ENCODE measurements at regions not wholly inside any gene's neighbourhood (a gene's known extent, or its start where the extent isn't known, plus 50 kb on each side); places are given as distances from the start of the nearest gene placed in this dataset.

- Histone ChIP-seq H3K36me3 (replicated peaks; ENCODE audit: insufficient read depth, low read length) (no peaks in the 10 kb centered on the region), H3K27me3 (replicated peaks; ENCODE audit: insufficient read depth, low read length) (no peaks in the 10 kb centered on the region; the same call in 1 of the 2 replicates), H3K9me2 (replicated peaks; ENCODE audit: insufficient read depth, low read length) (no peaks in the 10 kb centered on the region), H3K27ac (ENCODE audit: low read length) (no peak overlapping the region), H3K4me2 (ENCODE audit: low read depth, low read length) (no peak overlapping the region), H3K9ac (ENCODE audit: low read length) (no peak overlapping the region), H3K9me3 (replicated peaks; ENCODE audit: insufficient read depth, low read length) (no peaks in the 10 kb centered on the region), H2AFZ (ENCODE audit: low read length) (no peak overlapping the region), H3K4me3 (ENCODE audit: low read length) (no peak overlapping the region), H3F3A (ENCODE audit: insufficient read depth, low read length) (no peaks in the 10 kb centered on the region; the same call in 1 of the 2 replicates), H4K20me1 (ENCODE audit: insufficient read depth, low read length) (no peaks in the 10 kb centered on the region), H3K4me1 (ENCODE audit: low read length) (peaks cover 6% of the 10 kb centered on the region; the same call in 1 of the 2 replicates), H3K79me2 (ENCODE audit: low read length) (no peaks in the 10 kb centered on the region)
- DNase-seq: peak; percentile 53
- TF ChIP-seq EZH2phosphoT487 (IDR thresholded peaks at IDR 0.05; ENCODE audit: low read length): no peak
- no peak for TF ChIP-seq EZH2 (optimal IDR thresholded peaks at IDR 0.05; ENCODE audit: low read depth, low read length)
- no peak for TF ChIP-seq CTCF (IDR thresholded peaks at IDR 0.05; ENCODE audit: low read length)
Observed at GRCh38 chr12:85531341-85531740, 251.3 kb downstream of the ALX1 start.

- Histone ChIP-seq H3K9me2 (replicated peaks; ENCODE audit: insufficient read depth, low read length) (no peaks in the 10 kb centered on the region), H3K27ac (ENCODE audit: low read length) (no peak overlapping the region), H3K27me3 (replicated peaks; ENCODE audit: insufficient read depth, low read length) (no peaks in the 10 kb centered on the region), H3K9ac (ENCODE audit: low read length) (no peak overlapping the region), H2AFZ (ENCODE audit: low read length) (no peak overlapping the region), H3K79me2 (ENCODE audit: low read length) (no peaks in the 10 kb centered on the region), H3K9me3 (replicated peaks; ENCODE audit: insufficient read depth, low read length) (no peaks in the 10 kb centered on the region), H4K20me1 (ENCODE audit: insufficient read depth, low read length) (no peaks in the 10 kb centered on the region), H3K4me2 (ENCODE audit: low read depth, low read length) (no peak overlapping the region), H3F3A (ENCODE audit: insufficient read depth, low read length) (no peaks in the 10 kb centered on the region), H3K4me3 (ENCODE audit: low read length) (no peak overlapping the region), H3K4me1 (ENCODE audit: low read length) (no peaks in the 10 kb centered on the region), H3K36me3 (replicated peaks; ENCODE audit: insufficient read depth, low read length) (no peaks in the 10 kb centered on the region)
- TF ChIP-seq CTCF (IDR thresholded peaks at IDR 0.05; ENCODE audit: low read length) (no peak), EZH2phosphoT487 (IDR thresholded peaks at IDR 0.05; ENCODE audit: low read length) (no peak), EZH2 (optimal IDR thresholded peaks at IDR 0.05; ENCODE audit: low read depth, low read length) (no peak)
- no peak for DNase-seq
Observed at GRCh38 chr12:85549640-85550039, 269.6 kb downstream of the ALX1 start.

GRCh38 chr12:85550924-85551323 is 270.9 kb downstream of the ALX1 start:
- H3K4me3 ChIP-seq (ENCODE audit: low read length): no peak overlapping the region
- no peak for DNase-seq
- no peak overlapping the region for H3K4me2 ChIP-seq (ENCODE audit: low read depth, low read length)
- H3K9me3 ChIP-seq (replicated peaks; ENCODE audit: insufficient read depth, low read length): no peaks in the 10 kb centered on the region
- no peaks in the 10 kb centered on the region for H3K79me2 ChIP-seq (ENCODE audit: low read length)
- no peak overlapping the region for H3K9ac ChIP-seq (ENCODE audit: low read length)
- no peaks in the 10 kb centered on the region for H4K20me1 ChIP-seq (ENCODE audit: insufficient read depth, low read length)
- no peaks in the 10 kb centered on the region for H3K27me3 ChIP-seq (replicated peaks; ENCODE audit: insufficient read depth, low read length)
- no peak for TF ChIP-seq EZH2phosphoT487 (IDR thresholded peaks at IDR 0.05; ENCODE audit: low read length)
- no peak for TF ChIP-seq CTCF (IDR thresholded peaks at IDR 0.05; ENCODE audit: low read length)
- no peak for TF ChIP-seq EZH2 (optimal IDR thresholded peaks at IDR 0.05; ENCODE audit: low read depth, low read length)
- no peak overlapping the region for H3K27ac ChIP-seq (ENCODE audit: low read length)
- H3K9me2 ChIP-seq (replicated peaks; ENCODE audit: insufficient read depth, low read length): no peaks in the 10 kb centered on the region
- H2AFZ ChIP-seq (ENCODE audit: low read length): no peak overlapping the region
- H3K4me1 ChIP-seq (ENCODE audit: low read length): no peaks in the 10 kb centered on the region
- H3F3A ChIP-seq (ENCODE audit: insufficient read depth, low read length): no peaks in the 10 kb centered on the region
- no peaks in the 10 kb centered on the region for H3K36me3 ChIP-seq (replicated peaks; ENCODE audit: insufficient read depth, low read length)
